ENCODE measurements at regions not wholly inside any gene's neighbourhood (a gene's known extent, or its start where the extent isn't known, plus 50 kb on each side); places are given as distances from the start of the nearest gene placed in this dataset.

DNA sequence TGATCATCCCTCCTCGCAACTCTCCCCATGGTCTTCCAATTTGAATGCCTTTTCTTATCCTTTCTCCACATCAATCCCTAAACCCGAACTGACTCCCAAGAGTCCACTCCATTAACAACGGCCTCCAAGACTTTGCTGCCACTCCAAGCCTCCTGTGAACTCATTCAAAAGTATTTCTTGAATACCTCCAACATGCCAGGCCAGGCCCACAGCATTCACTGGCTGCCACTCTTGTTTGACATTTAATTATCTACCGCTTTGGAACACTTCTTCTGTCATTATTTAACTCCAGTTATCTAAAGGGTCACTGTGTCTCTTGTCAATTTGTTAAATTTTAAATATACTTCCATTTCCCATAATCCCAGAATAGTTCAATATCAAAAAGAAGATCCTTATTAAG is 378.9 kb downstream of the EFNA5 start:
- DNase-seq: no peak
- H3K4me3 ChIP-seq: no peak overlapping the region
- intact Hi-C loops (cut with DNase I; ENCODE audit: low total_unique reads): no loop called here
- no peaks in the 10 kb centered on the region for H3K27me3 ChIP-seq
- H3K9me3 ChIP-seq: no peaks in the 10 kb centered on the region
- TF ChIP-seq EP300 (IDR thresholded peaks at IDR 0.05) (no peak), POLR2A (IDR thresholded peaks at IDR 0.05) (no peak), POLR2AphosphoS5 (IDR thresholded peaks at IDR 0.05) (no peak)
- TF ChIP-seq, protein P1, sequence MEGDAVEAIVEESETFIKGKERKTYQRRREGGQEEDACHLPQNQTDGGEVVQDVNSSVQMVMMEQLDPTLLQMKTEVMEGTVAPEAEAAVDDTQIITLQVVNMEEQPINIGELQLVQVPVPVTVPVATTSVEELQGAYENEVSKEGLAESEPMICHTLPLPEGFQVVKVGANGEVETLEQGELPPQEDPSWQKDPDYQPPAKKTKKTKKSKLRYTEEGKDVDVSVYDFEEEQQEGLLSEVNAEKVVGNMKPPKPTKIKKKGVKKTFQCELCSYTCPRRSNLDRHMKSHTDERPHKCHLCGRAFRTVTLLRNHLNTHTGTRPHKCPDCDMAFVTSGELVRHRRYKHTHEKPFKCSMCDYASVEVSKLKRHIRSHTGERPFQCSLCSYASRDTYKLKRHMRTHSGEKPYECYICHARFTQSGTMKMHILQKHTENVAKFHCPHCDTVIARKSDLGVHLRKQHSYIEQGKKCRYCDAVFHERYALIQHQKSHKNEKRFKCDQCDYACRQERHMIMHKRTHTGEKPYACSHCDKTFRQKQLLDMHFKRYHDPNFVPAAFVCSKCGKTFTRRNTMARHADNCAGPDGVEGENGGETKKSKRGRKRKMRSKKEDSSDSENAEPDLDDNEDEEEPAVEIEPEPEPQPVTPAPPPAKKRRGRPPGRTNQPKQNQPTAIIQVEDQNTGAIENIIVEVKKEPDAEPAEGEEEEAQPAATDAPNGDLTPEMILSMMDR (IDR thresholded peaks at IDR 0.05): no peak
- no peak overlapping the region for H3K27ac ChIP-seq
- H3K36me3 ChIP-seq: no peaks in the 10 kb centered on the region
- 84 to 97% (median 93%) methylated on average over 4 of the region's 4 CpGs for WGBS, 5 donors
- peaks cover 0 to 17% (median 0%) of the 10 kb centered on the region in 4 donors for H3K4me1 ChIP-seq

DNA sequence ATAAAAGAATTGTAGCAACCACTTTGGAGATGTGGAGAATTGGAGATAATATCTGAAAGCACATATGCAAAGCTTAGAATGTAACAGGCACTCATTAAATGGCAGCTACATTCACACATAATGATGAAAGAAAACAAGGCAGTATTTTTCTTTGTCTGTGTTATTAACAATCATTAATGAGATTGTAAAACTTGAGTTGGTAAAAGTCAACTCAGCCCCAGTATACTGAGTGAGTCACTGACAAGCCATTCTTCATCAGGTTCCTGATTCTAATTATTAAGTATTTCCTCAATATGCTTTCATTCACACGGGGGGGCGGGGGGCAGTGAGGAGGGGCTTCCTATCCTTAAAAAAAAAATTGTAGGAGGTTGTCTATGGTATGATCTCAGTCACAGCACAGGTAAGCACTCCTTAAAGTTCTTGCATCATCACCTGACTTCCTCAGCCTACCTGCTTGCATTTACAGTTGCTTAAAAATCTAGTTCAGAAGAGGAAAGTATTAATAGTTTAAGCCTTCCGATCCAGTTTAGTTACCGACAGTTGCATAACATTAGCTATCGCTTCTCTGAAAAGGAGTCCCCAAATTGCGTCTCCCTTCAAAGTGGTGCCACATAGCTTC is 379.8 kb downstream of the EFNA5 start:
- DNase-seq: peak in 1 of 2 donors; percentile 55
- no peaks in the 10 kb centered on the region for H3K36me3 ChIP-seq
- TF ChIP-seq EP300 (IDR thresholded peaks at IDR 0.05) (no peak), POLR2AphosphoS5 (IDR thresholded peaks at IDR 0.05) (no peak), POLR2A (IDR thresholded peaks at IDR 0.05) (no peak)
- TF ChIP-seq, protein P1 (IDR thresholded peaks at IDR 0.05): no peak
- H3K4me3 ChIP-seq: no peak overlapping the region
- H3K27ac ChIP-seq: no peak overlapping the region
- no peaks in the 10 kb centered on the region for H3K27me3 ChIP-seq
- intact Hi-C loops (cut with DNase I; ENCODE audit: low total_unique reads): no loop called here
- peaks cover 0 to 17% (median 0%) of the 10 kb centered on the region in 4 donors for H3K4me1 ChIP-seq
- 59 to 82% (median 75%) methylated on average over 6 of the region's 6 CpGs for WGBS, 5 donors
- no peaks in the 10 kb centered on the region for H3K9me3 ChIP-seq

DNA sequence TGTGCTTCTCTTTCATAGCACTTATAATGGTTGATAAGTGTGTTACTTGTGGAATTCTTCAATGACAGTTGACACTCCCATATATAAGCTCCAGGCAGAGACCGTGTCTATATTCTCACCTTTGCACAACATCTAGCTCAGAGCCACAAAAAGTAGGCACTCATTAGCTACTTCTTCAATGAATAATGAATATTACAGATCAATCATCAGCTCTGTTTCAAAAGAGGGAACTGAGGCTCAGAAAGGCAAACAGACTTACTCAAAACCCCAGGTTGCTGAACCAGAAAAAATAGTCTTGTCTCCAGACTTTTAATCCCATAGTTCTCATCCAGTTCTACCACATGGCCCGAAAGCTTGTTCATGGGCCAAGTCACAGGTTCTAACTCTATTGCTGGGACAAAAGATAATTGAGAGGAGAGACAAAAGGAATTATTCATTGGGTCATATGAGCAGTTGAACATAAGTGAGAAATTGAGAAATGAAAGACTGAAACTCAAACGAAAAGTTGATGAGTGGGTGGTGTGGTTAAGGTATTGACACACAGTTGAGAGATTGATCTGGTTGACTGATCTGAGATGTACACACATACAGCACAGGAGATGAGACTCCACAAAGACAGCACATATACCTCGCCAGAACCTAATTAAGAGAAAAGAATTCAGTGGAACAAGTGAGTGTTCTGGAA is 381.6 kb downstream of the EFNA5 start:
- 81 to 83% (median 82%) methylated on average over 4 of the region's 4 CpGs for WGBS, 5 donors
- TF ChIP-seq POLR2A (IDR thresholded peaks at IDR 0.05): no peak
- no peak for TF ChIP-seq POLR2AphosphoS5 (IDR thresholded peaks at IDR 0.05)
- TF ChIP-seq, protein P1 (IDR thresholded peaks at IDR 0.05): no peak
- TF ChIP-seq EP300 (IDR thresholded peaks at IDR 0.05): no peak
- Histone ChIP-seq H3K9me3 (no peaks in the 10 kb centered on the region), H3K4me3 (no peak overlapping the region), H3K36me3 (no peaks in the 10 kb centered on the region), H3K27me3 (no peaks in the 10 kb centered on the region), H3K4me1 (peaks cover 0 to 11% (median 0%) of the 10 kb centered on the region in 4 donors), H3K27ac (no peak overlapping the region)
- intact Hi-C loops (cut with DNase I; ENCODE audit: low total_unique reads): no loop called here
- DNase-seq: no peak

DNA sequence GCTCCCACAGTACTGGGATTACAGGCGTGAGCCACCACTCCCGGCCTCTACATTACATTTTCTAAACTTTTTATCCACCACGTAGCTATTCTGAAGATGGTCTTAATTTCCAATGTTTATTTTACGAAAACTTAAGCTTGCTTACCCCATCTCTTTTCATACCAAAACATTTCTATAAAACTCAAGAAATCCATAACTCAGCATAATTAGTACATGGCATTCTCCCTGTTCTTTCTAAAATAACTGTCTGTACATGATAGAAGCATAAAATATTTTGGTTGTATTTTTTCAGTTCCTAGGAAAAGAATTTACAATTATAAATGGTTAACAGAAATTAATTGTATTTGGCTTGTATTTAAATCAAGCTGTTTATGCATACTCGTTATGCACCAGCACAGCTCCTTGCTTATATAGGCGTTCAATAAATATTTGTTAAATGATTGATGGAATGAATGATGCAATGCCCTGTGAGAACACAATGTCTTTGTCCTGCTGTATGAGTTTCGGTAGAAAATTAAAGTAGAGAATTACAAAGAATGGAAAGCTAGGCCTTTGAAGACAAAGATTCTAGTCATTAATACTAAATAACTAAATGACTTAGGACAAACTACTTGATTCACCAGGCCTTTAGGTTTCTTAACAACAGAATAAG is 384.2 kb downstream of the EFNA5 start:
- intact Hi-C loops (cut with DNase I; ENCODE audit: low total_unique reads): no loop called here
- 83 to 84% (median 83%) methylated on average over 7 of the region's 7 CpGs for WGBS, 5 donors
- TF ChIP-seq, protein P1 (IDR thresholded peaks at IDR 0.05): no peak
- TF ChIP-seq EP300 (IDR thresholded peaks at IDR 0.05): no peak
- no peak for TF ChIP-seq POLR2AphosphoS5 (IDR thresholded peaks at IDR 0.05)
- no peak for TF ChIP-seq POLR2A (IDR thresholded peaks at IDR 0.05)
- no peaks in the 10 kb centered on the region for H3K27me3 ChIP-seq
- no peaks in the 10 kb centered on the region for H3K9me3 ChIP-seq
- no peak for DNase-seq
- H3K4me1 ChIP-seq: peaks cover 0 to 3% (median 0%) of the 10 kb centered on the region in 4 donors
- no peak overlapping the region for H3K4me3 ChIP-seq
- H3K27ac ChIP-seq: no peak overlapping the region
- no peaks in the 10 kb centered on the region for H3K36me3 ChIP-seq

Data from stomach (tissue), 8 donors.